Progenitor cell of endocrine pancreas (in vitro differentiated cells): ENCODE measurements at regions not wholly inside any gene's neighbourhood (a gene's known extent, or its start where the extent isn't known, plus 50 kb on each side); places are given as distances from the start of the nearest gene placed in this dataset.
A peak's percentile ranks its signal among the peaks of the same experiment; 100 is the strongest.
"Not testable (repeated sequence)": the region's sequence is repeated elsewhere in the genome, so short reads cannot be mapped to it uniquely, and the experiment has no call there.

Experiments used
- DNase-seq: peaks from one replicate; pipeline ENCODE4 v3.0.0; 2021; ENCODE audit warnings: low spot score; ENCODE audit not compliant: unreplicated experiment
- H3K27ac Mint-ChIP-seq: 2 replicates; pipeline ENCODE4 v1.8.0; 2021; ENCODE audit warnings: mild to moderate bottlenecking, moderate library complexity, mixed read lengths
- H3K27me3 Mint-ChIP-seq: 2 replicates; pipeline ENCODE4 v1.8.0; 2021; ENCODE audit warnings: mixed read lengths
- H3K36me3 Mint-ChIP-seq: 2 replicates; pipeline ENCODE4 v1.8.0; 2022; ENCODE audit warnings: mixed read lengths; ENCODE audit not compliant: insufficient read depth
- H3K4me1 Mint-ChIP-seq: 2 replicates; pipeline ENCODE4 v1.8.0; 2021; ENCODE audit warnings: low read depth, mixed read lengths
- H3K4me3 Mint-ChIP-seq: 2 replicates; pipeline ENCODE4 v1.8.0; 2021; ENCODE audit warnings: low read depth, mild to moderate bottlenecking, moderate library complexity, mixed read lengths
- H3K9me3 Mint-ChIP-seq: 2 replicates; pipeline ENCODE4 v1.8.0; 2021; ENCODE audit warnings: low read depth, mixed read lengths

DNA sequence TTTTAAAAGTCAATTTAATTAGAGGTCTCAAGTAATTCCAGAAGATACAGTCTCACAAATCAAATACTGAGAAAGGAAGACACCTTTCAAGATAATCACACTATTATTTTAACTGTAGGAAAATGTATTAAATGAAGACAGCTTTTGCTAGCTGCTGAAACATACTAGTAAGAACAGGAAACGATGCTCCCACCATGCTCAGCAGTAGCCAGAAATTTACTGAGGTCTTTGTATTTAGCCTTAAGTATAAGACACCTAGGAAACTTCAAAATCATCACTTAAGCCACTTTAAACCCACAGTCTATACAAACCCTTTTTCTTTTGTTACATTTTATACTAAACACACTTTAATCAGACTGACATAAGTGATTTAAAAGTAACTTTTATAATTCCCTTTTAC, 72.7 kb upstream of the NPIPB12 start:
- not testable (repeated sequence) for H3K36me3 Mint-ChIP-seq, H3K4me3 Mint-ChIP-seq, H3K27ac Mint-ChIP-seq, DNase-seq, H3K4me1 Mint-ChIP-seq, H3K27me3 Mint-ChIP-seq, H3K9me3 Mint-ChIP-seq

DNA sequence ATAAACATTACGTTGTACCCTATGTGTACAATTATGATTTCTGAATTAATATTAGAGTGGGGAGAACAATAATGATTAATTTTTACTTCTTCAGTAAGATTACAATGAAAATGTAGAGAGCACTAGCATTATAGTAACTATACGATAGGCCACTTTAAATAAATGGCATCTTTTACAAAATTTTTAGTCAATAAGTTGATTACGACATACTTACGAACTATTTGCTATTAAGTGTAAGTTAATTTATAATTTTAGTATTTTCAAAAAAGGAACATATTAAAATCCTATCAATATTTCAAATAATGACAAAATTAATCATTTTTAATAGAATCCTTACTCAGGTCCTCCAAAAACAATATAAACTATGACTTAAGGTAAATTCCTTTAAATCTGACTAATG, 75.6 kb upstream of the NPIPB12 start:
- H3K27me3 Mint-ChIP-seq, H3K36me3 Mint-ChIP-seq, H3K4me1 Mint-ChIP-seq, H3K27ac Mint-ChIP-seq, H3K9me3 Mint-ChIP-seq, DNase-seq, H3K4me3 Mint-ChIP-seq: not testable (repeated sequence)

DNA sequence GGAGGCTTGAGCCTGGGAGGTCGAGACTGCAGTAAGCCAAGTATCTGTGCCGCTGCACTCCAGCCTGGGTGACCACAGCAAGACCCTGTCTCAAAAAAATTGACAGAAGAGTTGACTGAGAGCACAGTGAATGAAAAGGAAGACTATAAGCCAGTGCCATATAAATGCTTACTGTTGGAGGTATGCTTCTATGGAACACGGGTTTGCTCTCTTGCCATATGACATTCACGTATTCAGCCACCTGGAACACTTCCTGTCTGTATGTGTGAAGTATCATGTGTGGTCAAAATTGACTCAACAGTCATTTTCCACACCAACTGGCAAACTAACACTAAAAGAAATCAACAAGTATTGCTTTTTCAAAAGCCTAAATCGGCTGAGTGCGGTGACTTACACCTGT, 71.1 kb upstream of the SPN start:
- not testable (repeated sequence) for H3K27ac Mint-ChIP-seq, H3K9me3 Mint-ChIP-seq, H3K4me1 Mint-ChIP-seq, H3K27me3 Mint-ChIP-seq, DNase-seq, H3K4me3 Mint-ChIP-seq, H3K36me3 Mint-ChIP-seq

DNA sequence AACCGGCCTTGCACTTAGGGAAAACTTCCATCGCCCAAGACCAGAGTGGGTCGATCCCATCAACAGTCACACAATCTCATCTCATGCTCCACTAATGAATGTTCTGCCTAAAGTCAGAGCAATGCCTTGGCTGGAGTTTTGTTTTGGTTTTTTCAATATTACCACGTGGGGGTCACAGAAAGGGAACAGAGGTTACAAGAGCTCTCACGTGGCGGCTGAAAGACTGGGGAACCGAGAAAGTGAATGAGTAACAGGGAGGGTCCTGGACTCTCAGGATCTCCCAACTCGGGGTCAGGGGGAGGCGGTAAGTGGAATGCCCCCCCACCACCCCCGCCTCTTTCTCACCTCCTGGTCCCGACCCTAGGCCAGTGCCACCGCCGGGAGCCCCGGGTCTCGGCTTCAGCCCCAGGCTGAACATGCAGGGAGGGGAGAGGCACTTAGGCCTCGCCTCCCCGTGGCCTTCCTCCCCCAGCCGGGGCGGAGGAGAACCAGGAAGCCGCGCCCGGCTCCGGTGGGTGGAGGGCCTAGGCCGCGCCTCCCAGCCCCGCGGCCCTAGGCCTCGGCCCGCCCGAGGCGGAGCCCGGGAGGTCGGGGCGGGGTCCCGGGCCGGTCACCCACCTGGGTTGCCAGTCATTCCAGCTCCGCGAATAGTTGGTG, 68.7 kb upstream of the SPN start:
- peak overlapping the region; percentile 89 for H3K4me3 Mint-ChIP-seq
- DNase-seq, H3K9me3 Mint-ChIP-seq, H3K27me3 Mint-ChIP-seq, H3K36me3 Mint-ChIP-seq: not testable (repeated sequence)
- H3K27ac Mint-ChIP-seq = peak overlapping the region; percentile 97
- peaks cover 11% of the 10 kb centered on the region for H3K4me1 Mint-ChIP-seq

DNA sequence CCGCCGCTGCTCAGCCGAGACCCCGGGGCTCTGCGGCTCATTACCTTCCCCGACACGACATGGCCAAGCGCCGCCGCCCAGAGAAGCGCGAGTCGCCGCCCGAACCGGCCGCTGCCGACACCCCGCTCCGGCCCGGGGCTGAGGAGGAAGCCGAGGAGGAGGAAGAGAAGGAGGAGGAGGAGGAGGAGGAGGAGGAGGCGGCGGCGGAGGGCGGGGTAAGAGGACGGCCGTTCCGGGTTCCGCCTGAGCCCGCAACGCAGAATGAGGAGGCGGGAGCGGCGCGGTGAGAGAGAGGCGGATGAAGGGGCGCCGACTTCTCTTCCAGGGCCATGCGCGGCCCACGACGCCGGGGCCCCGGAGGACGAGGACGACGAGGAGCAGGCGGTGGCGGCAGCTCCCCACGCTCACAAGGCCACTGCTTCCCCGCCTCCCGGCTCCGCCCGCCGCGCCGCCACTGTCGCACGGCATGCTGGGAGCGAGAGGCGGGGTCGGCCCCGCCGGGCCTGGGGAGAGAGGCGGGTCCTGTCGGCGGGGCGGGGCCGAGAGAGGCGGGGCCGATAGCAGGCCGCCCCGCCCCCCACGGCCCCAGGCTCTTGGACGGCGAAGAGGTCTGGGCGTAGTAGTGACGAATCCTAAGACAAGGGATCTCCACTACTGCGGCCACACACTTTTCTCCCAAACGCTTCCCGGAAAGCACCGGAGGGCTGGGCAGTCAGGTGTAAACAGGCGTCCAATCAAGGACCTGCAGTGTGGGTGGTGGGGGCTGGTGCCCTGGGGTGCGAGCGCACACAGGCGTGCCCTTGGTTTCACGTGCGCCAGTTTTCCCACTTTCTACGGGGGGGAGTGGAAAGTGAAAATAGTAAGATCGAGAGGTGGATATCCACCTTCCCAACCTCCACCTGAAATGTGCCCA, 67.9 kb upstream of the SPN start:
- not testable (repeated sequence) for H3K27me3 Mint-ChIP-seq
- H3K4me1 Mint-ChIP-seq = peaks cover 16% of the 10 kb centered on the region
- DNase-seq = peak; percentile 86

DNA sequence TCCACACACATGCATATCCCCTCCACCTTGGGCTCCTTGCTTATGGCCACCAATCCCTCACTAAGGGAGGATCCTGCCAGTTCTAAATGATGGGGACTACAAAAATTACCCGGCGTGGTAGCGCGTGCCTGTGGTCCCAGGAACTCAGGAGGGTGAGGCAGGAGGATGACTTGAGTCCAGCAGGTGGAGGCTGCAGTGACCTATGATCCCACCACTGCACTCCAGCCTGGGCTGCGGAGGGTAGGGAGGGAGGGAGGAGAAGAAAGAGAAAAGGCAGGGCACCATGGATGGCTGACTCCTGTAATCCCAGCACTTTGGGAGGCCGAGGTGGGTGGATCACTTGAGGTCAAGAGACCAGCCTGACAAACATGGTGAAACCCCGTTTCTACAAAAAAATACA, 66.0 kb upstream of the SPN start:
- not testable (repeated sequence) for H3K9me3 Mint-ChIP-seq, DNase-seq, H3K27me3 Mint-ChIP-seq, H3K4me3 Mint-ChIP-seq, H3K27ac Mint-ChIP-seq, H3K36me3 Mint-ChIP-seq
- peaks cover 19% of the 10 kb centered on the region for H3K4me1 Mint-ChIP-seq

More for the DNA sequence above, 67.9 kb upstream of the SPN start:
- Mint-ChIP-seq H3K27ac (peak overlapping the region; percentile 99), H3K4me3 (peak overlapping the region; percentile 79)
- H3K36me3 Mint-ChIP-seq, H3K9me3 Mint-ChIP-seq: not testable (repeated sequence)

DNA sequence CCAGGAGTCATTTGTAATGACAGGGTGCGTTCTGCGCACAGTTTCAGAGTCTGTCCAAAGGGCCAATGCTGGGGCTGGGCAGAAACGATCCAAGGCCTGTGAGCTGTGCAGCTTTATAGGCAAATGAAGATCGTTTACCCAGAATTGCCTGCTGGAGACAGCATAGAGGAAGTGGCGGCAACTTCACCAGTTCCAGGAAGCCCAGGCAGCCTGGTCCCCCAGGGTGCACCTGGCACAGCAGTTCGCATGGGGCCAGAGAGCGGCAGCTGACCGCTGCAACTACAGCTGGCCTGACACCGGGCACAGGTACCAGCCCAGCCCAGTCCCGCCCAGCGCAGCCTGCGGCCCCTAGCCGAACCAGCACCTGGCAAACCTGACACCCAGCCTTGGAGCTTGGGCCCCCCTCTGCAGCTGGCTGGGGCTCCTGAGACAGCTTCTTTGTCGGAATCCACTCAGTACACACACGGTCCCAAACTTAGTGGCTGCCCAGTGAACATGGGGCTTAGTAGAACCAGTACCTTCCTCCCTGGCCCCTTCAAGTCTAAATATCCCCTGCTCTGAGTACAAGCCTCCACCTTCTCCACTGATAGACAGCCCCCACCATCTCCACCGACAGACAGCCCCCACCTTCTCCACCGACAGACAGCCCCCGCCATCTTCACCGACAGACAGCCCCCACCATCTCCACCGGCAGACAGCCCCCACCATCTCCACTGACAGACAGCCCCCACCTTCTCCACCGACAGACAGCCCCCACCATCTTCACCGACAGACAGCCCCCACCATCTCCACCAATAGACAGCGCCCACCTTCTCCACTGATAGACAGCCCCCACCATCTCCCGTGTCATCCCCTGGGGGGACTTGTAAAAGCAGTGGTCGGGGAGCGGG, 62.7 kb upstream of the SPN start:
- not testable (repeated sequence) for H3K36me3 Mint-ChIP-seq, DNase-seq, H3K9me3 Mint-ChIP-seq, H3K27ac Mint-ChIP-seq, H3K27me3 Mint-ChIP-seq, H3K4me3 Mint-ChIP-seq
- H3K4me1 Mint-ChIP-seq = peaks cover 20% of the 10 kb centered on the region

DNA sequence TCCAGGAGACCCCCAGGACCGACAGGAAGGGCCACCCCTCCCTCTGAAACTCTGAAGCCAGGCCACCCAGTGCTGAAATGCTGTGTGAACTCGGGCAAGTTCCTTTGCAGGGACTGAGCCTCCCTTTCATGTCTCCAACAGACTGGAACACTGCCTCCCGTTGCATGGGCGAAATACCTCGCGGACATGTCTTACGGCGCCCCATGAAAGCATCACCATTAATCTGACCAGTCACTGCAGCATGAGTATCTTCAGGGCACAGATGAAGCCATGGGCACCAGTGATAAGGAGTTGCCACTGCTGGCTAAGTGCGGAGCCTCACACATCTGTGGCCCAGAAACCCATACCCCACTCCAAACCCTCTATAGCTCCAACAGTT, 60.8 kb upstream of the SPN start:
- not testable (repeated sequence) for H3K36me3 Mint-ChIP-seq, H3K27me3 Mint-ChIP-seq, H3K4me3 Mint-ChIP-seq, DNase-seq, H3K27ac Mint-ChIP-seq, H3K9me3 Mint-ChIP-seq
- H3K4me1 Mint-ChIP-seq = peaks cover 18% of the 10 kb centered on the region

DNA sequence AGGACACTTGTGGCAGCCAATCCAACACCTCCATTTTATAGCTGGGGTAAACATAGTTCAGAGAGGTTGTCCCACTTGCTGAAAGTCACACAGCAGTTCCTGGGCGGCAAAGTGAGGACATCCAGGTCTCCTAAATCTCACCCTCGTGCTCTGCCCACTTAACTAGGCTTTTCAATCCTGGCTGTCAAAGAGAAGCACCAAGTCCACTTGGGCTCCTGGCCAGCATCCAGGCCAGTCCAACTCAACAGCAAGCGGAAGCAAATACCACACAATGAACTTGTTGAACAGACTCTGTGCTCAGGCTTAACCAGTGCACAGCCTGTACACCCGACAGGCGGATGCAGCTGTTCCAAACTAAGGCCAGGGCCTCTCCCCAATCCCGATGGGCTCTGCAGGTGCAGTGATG, 60.4 kb upstream of the SPN start:
- not testable (repeated sequence) for H3K36me3 Mint-ChIP-seq, H3K27ac Mint-ChIP-seq, H3K27me3 Mint-ChIP-seq, H3K4me3 Mint-ChIP-seq, H3K9me3 Mint-ChIP-seq, DNase-seq
- peaks cover 21% of the 10 kb centered on the region for H3K4me1 Mint-ChIP-seq

DNA sequence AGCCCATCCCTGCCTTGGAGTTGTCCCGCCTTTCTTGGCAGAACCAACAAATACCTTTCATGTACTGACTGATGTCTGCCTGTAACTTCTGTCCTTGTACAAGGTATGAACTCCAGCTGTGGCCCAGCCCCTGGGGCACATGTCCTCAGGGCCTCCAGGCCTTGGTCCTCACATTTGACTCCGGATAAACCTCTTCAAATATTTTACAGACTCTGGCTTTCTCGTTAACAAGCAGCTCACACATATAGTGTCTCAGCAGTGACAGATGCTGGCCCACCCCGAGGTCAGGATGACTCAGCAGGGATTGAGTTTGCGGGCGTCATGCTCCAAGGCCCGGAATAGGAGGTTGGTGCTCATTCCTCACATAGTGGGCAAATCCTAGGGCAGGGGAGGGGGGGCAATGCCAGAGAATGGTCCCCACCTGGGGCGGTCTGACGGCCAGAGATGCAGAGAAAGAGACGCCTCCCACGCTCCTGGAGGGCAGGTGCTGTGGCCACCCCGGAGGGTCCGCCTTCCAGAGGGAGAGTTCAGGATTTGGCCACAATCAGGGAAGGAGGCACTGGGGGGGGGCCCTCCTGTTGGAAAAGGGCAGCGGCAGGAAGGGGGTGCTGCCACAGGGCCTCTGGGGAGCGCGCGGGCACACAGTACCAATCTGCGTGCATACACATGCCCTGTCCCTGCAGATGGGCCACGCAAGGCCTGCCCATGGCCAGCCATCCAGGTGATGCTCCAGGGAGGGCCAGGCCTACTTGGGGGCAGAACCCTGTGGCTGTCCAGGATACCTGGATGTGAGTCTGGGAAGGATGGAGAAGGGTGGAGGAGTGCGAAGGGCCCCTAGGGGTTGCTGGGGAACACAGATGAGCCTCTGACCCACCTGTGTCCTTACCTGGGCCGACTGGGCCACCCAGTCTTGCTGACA, 58.2 kb upstream of the SPN start:
- DNase-seq, H3K4me3 Mint-ChIP-seq, H3K27me3 Mint-ChIP-seq, H3K36me3 Mint-ChIP-seq, H3K9me3 Mint-ChIP-seq: not testable (repeated sequence)
- H3K4me1 Mint-ChIP-seq = peaks cover 23% of the 10 kb centered on the region
- peak overlapping the region; percentile 86 for H3K27ac Mint-ChIP-seq

DNA sequence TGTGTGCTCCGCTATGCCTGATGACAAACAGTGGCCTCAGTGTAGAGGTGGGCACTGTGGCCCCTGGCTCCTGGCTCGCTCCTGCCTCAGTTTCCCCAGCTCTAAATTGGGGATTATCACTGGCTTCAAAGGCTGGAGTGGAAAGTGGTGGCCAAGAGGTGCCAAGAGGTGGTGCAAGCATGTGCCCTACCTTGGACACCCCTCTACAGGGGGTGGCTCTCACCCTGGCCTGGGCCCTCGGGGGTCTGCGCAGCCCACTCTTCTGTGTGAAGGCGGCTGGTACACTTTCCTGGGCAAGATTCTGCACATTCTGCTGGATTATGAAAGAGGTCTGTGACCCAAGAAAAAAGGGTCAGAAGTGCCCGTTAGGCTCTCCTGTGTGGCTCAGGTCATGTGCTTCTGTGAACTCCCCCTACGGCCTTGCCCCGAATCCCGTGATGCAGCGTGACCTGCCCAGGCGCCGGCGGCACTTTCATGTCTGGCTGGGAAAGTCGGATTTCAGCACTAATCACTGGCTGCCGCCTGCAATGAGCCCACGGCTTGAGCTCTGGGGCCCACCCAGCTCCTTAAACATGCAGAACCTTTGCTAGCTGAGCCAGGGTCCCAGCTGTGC, 57.3 kb upstream of the SPN start:
- H3K4me1 Mint-ChIP-seq = peaks cover 21% of the 10 kb centered on the region
- H3K27me3 Mint-ChIP-seq, H3K27ac Mint-ChIP-seq, H3K4me3 Mint-ChIP-seq, H3K9me3 Mint-ChIP-seq, DNase-seq, H3K36me3 Mint-ChIP-seq: not testable (repeated sequence)
